22Rv1 (cell line): ENCODE measurements at regions not wholly inside any gene's neighbourhood (a gene's known extent, or its start where the extent isn't known, plus 50 kb on each side); places are given as distances from the start of the nearest gene placed in this dataset.
"Not testable (repeated sequence)": the region's sequence is repeated elsewhere in the genome, so short reads cannot be mapped to it uniquely, and the experiment has no call there.

Experiments used
- H3K27ac ChIP-seq: fragments of 450-650 bp; 2 replicates; pipeline ENCODE4 v1.5.1; 2017
- CTCF ChIP-seq: fragments of 450-650 bp; IDR thresholded peaks from 2 replicates; pipeline ENCODE4 v1.5.1; 2017; ENCODE audit warnings: mild to moderate bottlenecking
- ZFX ChIP-seq: fragments of 450-650 bp; IDR thresholded peaks from 2 replicates; pipeline ENCODE4 v1.6.1; 2017; ENCODE audit warnings: antibody characterized with exemption, borderline replicate concordance

GRCh38 chr11:98068251-98068650, 952.5 kb upstream of the CNTN5 start:
- no peak for TF ChIP-seq ZFX
- TF ChIP-seq CTCF = no peak
- H3K27ac ChIP-seq = no peak overlapping the region

GRCh38 chr11:98069147-98069546, 951.6 kb upstream of the CNTN5 start:
- not testable (repeated sequence) for H3K27ac ChIP-seq

GRCh38 chr11:98069861-98070260, 950.9 kb upstream of the CNTN5 start:
- no peak overlapping the region for H3K27ac ChIP-seq
- TF ChIP-seq CTCF = no peak
- TF ChIP-seq ZFX = no peak

GRCh38 chr11:98090861-98091505, 929.8 kb upstream of the CNTN5 start:
- no peak overlapping the region for H3K27ac ChIP-seq
- TF ChIP-seq ZFX (no peak), CTCF (no peak)

- H3K27ac ChIP-seq = no peak overlapping the region
- TF ChIP-seq CTCF = no peak
- TF ChIP-seq ZFX = no peak
Measured at GRCh38 chr11:98099371-98099770, 921.4 kb upstream of the CNTN5 start.

GRCh38 chr11:98100689-98101088, 920.1 kb upstream of the CNTN5 start:
- H3K27ac ChIP-seq = no peak overlapping the region
- TF ChIP-seq CTCF = no peak
- TF ChIP-seq ZFX = no peak

- no peak overlapping the region for H3K27ac ChIP-seq
- TF ChIP-seq CTCF = no peak
- no peak for TF ChIP-seq ZFX
Measured at GRCh38 chr11:98101329-98101728, 919.4 kb upstream of the CNTN5 start.

- H3K27ac ChIP-seq = no peak overlapping the region
- no peak for TF ChIP-seq CTCF
- TF ChIP-seq ZFX = no peak
Measured at GRCh38 chr11:98104249-98104648, 916.5 kb upstream of the CNTN5 start.
